RPMI8226 (cell line): ENCODE measurements at regions not wholly inside any gene's neighbourhood (a gene's known extent, or its start where the extent isn't known, plus 50 kb on each side); places are given as distances from the start of the nearest gene placed in this dataset.

Experiments used
- DNase-seq: peaks from one replicate; pipeline ENCODE4 v3.0.0-alpha.2; 2015

GRCh38 chr1:238501290-238501689 lies 610.6 kb upstream of the ZP4 start:
- DNase-seq: no peak

DNA sequence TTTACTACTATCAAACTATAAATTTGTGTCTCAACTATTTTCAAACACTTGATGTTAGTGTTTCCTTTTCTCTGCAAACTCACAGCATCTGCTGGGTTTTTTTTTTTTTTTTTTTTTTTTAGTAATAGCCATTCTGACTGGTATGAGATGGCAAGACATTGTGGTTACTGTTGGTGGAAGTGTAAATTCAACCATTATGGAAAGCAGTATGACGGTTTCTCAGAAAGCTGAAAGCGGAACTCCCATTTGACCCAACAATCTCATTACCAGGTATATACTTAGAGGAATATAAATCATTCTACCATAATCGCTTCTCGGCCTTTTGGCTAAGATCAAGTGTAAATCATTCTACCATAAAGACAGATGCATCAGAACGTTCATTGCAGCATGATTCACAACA lies 608.3 kb upstream of the ZP4 start:
- no peak for DNase-seq

DNA sequence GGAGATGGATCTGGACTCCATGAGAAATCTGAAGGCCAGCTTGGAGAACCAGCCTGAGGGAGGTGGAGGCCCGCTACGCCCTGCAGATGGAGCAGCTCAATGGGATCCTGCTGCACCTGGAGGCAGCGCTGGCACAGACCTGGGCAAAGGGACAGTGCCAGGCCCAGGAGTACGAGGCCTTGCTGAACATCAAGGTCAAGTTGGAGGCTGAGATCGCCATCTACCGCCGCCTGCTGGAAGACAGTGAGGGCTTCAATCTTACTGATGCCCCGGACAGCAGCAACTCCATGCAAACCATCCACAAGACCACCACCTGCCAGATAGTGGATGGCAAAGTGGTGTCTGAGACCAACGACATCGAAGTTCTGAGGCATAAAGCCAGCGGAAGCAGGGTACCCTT lies 601.5 kb upstream of the ZP4 start:
- DNase-seq: no peak

DNA sequence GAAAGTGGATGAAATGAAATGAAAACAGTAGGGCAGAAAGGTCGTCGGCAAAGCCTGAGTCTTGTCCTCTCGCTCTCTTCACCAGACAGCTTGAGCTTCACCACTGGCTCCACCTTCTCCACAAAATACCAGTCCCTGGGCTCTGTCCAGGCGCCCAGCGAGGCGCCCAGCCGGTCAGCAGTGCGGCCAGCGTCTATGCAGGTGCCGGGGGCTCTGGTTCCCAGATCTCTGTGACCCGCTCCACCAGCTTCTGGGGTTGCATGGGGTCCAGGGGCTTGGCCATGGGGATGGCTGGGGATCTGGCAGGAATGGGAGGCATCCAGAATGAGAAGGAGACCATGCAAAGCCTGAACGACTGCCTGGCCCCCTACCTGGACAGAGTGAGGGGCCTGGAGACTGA lies 600.5 kb upstream of the ZP4 start:
- no peak for DNase-seq

- DNase-seq: no peak
Measured at GRCh38 chr1:238489006-238489405, 598.3 kb upstream of the ZP4 start.

- DNase-seq: no peak
Measured at GRCh38 chr1:238488401-238488800, 597.7 kb upstream of the ZP4 start.

DNA sequence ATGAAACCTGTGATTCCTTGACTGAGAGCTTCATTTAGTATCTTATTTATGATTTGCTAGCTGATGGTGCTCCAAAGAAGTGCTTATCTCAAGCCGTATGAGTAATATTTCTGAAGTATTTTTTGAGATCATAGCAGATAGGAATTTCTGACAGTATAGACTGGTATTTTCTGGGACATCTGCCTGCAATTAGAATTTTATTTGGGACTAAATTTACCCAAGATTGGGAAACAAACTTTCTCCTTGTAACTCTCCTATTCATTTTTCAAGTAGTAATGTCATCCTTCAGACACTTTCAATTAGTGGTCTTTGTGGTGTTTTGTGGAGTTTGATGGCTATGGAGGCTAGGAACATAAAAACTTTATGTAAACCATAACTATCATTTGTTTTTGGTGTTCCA lies 597.2 kb upstream of the ZP4 start:
- DNase-seq: no peak

DNA sequence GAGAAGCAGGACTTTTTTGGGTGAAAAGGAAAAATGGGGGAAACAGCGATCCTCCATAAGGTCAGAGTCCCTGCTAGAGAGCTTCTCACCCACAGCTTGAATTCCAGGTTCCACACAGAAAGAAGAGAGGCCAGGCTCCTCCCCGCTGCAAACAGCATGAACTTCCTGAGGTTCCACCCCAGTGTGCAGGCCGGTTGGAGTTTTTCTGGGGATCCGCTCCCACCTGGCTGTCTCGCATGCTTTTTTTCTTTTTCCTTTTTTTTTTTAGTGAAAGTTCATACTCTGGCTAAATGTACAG lies 595.1 kb upstream of the ZP4 start:
- DNase-seq: no peak

DNA sequence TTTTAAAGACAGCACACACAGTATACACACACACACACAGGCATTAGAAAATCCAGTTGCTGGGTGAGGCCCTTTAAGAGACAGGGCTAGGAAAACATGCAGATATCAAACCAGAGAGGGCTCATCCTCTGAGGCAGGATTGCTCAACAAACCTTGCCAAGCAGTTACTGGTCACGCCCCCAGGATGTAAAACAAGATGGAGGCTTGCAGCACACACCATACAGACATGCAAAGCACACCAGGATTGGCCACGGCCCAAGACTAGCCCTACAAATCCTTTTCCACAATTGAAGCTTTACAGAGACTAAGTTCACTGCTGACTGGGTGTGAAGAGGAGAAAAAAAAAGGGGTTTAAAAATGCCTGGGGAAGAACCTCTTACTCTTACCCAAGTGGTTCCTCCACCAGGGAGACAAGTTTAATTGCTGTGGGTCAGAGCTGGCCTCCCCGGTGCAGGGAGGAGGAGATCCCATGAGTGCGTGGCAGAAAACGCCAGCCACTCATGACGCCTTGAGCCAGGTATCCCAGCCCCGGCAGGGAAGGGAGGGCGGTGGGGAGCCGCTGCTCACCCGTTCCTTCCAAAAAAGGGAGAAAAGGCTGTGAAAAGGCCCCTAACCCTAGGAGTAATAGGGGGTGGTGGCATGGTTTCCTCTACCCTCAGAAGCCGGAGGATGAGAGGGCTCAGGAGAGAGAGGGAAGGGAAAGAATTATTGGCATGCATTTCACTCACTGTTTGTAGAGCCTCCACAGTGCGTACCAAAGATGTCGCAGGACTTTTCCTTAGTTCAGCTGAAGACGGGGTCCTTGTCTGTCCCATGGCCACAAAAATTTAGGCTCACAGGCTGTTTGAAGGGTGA lies 594.6 kb upstream of the ZP4 start:
- DNase-seq: peak; percentile 26

DNA sequence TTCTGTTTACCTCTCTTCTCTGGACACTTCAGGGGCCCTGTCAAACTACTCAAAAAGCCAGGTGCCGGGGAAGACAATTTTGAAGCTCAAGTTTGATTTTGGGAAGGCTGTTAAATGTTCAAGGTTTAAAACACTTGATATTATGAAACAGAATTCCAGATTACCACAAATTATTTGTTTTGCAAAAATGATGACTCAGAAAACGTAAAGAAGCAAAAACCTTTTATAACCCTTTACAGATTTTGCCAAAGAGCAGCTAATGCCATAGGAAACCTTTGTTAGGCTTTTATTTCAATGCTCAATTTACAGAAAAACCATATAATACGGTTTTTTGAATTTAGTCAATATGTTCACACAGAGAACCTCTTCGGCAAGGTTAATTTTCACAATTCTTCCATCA lies 593.4 kb upstream of the ZP4 start:
- no peak for DNase-seq

DNA sequence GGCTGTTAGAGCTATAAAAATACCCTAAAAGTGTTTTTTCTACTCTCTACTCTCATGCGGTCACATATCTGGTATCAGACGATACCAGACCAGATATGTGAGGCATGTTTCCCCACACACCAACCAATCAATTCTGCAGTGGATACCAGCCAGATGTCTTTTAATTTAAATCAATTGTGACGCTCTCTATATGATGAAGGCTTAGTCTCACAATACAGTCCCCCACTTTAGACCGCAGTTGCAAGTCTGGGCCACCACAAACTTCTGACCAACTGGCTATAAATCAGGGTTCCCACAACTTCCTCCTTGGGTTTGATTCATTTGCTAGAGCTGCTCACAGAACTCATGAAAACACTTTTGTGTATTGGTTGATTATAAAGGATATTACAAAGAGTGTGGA lies 586.1 kb upstream of the ZP4 start:
- no peak for DNase-seq

DNA sequence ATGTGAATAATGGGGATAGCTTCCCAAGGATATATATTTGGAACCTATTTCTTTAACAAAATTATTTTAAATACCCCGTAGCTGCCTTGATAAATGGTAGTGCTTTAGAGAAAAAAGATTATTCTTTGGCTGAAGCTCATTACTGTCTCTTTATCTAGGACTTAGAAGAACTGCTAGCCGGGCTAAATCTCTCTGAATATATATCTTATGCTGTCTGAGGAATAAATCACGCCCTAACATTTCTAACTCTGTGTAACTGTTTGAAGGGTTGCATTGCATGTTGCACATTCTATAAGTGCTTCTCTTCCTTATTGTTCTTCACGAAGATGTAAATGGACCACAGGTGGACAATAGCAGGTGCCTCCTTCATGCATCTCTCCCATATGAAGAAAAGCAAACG lies 585.0 kb upstream of the ZP4 start:
- no peak for DNase-seq

GRCh38 chr1:238474263-238474662 lies 583.5 kb upstream of the ZP4 start:
- no peak for DNase-seq

- DNase-seq: no peak
Measured at GRCh38 chr1:238469146-238469631, 578.5 kb upstream of the ZP4 start.

- no peak for DNase-seq
Measured at GRCh38 chr1:238468068-238468467, 577.3 kb upstream of the ZP4 start.

DNA sequence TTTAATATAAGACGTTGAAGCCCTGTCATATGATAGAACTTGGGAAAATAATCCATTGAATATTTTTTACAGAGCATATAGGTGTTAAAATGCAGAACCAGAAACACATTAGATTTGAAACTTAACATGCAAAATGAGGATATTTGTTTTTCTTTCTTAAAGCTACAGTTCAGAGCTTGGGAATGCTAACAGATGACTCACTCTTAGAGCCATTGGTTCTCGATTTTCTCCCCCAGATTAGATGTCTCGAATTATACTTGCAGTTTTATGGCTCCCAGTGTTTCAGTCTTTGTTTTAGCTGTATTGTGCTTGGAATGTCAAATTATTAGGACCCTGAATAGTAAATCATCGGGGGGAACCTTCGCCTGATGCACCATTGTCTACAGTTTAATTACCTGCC lies 575.7 kb upstream of the ZP4 start:
- no peak for DNase-seq

DNA sequence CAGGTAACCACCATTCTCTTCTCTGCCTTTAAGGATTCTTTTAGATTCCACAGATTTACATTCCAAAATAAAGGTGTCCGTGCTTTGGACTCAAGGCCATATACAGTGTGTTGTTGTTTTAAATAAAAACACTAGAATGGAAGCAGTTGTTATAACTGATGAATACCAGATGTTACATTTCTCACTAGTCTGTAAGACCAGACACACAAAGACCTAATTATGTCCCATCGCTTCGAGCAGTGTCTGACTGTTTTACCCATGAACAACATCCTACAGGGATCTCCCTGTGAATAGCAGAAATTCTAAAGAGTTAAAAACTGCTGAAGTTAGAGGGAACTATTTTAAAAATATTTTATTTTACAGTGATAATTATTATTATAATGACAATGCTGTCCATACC lies 574.7 kb upstream of the ZP4 start:
- DNase-seq: no peak

GRCh38 chr1:238458899-238459298 lies 568.2 kb upstream of the ZP4 start:
- no peak for DNase-seq

GRCh38 chr1:238457610-238458009 lies 566.9 kb upstream of the ZP4 start:
- no peak for DNase-seq

DNA sequence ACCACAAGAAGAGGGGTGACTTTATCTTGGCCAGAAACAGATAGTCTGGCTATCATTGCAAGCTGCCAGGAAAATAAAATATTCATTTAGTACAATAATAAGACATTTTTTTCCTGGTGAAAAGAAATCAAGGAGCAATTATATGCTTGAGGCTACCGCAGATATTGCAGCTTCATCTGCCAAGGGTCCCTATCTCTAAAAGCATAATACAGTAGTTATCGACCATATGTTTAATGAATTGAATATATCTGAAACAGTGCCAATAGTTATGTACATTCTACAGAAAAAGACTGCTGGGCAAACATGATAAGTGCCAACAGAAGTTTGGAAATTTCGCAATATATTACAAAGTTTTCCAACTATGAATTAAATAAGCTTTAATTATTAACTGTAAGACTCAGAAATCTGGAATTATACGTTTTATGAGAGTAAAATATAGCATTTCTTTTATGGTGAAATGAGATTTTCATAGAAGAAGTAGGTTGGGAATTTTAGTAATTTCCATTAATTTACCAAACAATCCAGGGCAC lies 561.1 kb upstream of the ZP4 start:
- DNase-seq: no peak

DNA sequence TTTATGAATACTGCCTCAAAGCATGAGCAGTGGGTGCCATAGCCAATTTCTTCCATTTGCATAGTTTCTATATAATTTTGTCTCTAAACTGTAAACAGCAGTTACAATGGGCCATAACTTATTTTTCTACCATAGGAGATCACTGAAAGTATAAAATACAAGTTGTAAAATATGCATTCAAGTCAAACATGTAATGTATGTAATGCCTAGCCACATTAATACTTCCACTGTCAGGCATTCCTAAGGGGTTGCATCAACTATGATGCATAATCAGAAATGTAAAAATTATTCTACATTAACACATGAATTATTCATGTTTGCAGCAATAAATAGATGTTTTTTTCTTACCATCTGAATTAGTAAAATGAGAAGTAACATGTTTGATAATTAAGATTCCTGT lies 560.3 kb upstream of the ZP4 start:
- no peak for DNase-seq

DNA sequence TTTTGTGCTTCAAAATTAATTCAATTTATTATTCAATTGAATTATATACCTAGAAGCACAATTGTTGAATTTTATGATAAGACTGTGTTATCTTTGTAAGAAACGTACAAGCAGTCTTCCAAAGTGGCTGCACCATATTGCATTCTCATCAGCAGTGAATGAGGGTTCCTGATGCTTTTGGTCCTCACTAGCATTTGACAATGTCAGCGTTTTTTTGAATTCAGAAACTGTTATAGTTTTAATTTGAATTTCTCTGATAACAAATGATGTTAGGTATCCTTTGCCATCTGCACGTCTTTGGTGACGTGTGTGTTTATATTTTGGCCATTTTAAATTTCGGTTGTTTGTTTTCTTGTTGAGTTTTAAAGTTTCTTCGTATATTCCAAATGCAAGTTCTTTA lies 553.0 kb upstream of the ZP4 start:
- no peak for DNase-seq

DNA sequence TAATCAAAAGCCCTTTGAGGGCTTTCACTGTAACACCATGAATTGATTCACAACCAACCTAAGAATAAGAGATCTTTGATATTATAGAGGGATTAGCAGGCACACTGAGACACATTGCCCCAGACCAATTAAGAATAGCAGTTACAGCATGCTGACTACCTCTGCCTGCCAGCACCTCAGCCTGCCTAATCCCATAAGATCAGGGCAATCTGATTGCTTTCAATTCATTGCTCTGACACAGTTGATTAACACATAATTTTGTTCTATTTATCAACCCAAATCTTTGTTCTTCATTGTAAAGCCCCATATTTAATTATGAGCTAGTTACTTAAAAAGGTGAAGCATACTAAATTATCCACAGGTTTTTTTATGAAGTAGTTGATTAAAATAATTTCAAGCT lies 548.8 kb upstream of the ZP4 start:
- no peak for DNase-seq

DNA sequence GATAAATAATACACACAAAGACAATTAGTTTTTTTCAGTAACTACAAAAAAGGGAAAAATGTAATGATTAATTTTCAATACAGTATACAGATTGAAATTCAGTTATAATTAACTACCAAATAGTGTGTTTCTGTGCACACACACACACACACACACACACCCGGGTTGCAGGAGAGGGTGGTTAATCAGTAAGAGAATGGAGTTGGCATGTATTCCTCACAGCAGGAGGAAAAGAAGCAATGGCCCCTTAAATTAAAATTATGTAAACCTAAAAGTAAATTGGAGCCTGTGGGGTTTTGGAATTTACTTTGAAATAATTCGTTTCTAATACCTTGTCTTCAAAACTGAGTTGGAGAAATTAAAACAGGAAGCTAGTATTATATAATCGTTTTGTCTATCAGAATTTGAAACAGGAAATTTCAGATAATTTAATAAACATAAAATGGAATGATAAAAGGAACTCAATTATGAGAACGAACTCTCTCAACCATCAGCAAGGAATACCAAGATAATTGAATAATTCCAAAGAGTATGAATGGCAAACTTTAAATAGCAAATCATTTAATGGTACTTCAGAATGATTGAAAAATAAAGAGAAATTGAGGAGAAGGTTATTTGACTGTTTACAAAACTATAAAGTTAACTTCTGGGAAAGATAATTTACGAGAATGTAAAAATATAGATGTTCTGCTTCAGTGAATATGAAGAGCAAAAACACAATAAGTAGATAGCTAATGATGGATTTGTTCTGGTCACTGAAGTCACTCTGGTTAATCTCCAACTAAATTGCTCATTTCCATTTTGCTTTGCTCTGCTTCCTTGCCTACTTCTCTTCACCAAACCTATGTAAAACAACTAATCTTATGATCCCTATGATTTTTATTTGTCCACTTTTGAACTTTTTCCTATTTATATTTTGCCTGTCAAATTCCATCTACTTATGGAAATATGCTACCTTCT lies 547.9 kb upstream of the ZP4 start:
- no peak for DNase-seq
